Limb (tissue), 2 donors: ENCODE measurements at regions not wholly inside any gene's neighbourhood (a gene's known extent, or its start where the extent isn't known, plus 50 kb on each side); places are given as distances from the start of the nearest gene placed in this dataset.

Experiments
- DNase-seq, 2 donors: peaks; one replicate each; pipeline ENCODE4 v3.0.0-alpha.2; 2016; ENCODE audit errors: extremely low spot score in 2 of 2

GRCh38 chr2:153020201-153020600 is 301.8 kb downstream of the ARL6IP6 start:
- no peak for DNase-seq

- no peak for DNase-seq
Measured at GRCh38 chr2:153005071-153005730, 286.8 kb downstream of the ARL6IP6 start.

DNA sequence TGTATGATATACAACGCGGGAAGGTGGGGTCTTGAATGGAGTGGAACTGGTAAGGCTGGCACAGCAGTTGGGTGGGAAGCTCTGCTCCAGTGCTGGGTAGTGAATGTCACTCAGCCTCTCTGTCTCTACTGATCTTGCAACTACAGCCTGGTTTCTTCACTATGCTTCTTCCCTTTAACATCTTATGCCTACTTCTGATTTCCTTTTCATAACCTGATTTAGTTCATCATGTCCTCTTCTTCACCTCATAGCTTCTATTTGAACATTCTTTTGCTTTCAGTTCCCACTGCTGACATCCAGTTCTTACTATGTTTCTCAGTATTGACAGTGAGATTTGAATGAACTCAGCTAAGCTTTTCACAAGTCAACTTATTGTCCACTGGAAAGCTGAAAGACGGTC is 286.2 kb downstream of the ARL6IP6 start:
- no peak for DNase-seq

DNA sequence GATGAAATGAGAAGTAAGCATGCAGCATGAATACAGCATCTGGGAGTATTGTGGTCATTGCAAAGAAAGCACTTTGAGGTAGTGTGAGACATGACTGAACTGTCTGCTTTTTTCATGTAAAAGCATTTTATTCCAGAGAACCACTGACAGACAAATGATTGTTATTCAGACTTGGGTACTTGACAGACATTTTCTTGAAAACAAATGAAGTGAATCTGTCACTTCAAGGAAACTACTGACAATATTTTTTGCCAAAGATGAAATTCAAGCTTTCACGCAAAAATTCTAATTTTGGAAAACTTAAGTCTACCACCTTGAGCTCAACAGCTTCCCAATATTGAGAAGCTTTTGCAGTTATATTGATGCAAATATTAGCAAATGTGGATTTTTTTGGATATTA is 255.7 kb downstream of the ARL6IP6 start:
- no peak for DNase-seq

GRCh38 chr2:152971685-152972084 is 253.3 kb downstream of the ARL6IP6 start:
- no peak for DNase-seq

GRCh38 chr2:152962446-152962845 is 244.0 kb downstream of the ARL6IP6 start:
- no peak for DNase-seq

GRCh38 chr2:152961351-152961750 is 242.9 kb downstream of the ARL6IP6 start:
- no peak for DNase-seq

GRCh38 chr2:152950126-152950525 is 231.7 kb downstream of the ARL6IP6 start:
- DNase-seq, result peak; percentile 6 to 37

DNA sequence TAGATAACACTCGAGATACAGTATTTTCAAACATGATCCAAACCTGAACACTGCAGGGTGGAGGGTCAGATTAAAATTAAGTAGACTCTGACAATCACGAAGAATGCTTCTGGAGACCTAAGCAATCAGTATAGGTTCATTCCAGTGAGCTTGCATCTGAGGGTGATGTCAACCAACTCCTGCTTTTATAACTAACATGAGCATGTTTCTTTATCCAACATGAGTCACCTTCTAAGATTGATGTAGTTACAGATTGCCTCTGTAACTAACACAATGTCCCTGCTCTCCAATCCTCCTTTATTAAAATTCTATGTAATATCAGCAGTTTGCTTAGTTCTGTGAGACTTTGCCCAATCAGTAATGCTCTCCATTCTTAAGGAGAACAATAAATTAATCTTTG is 225.7 kb downstream of the ARL6IP6 start:
- no peak for DNase-seq

DNA sequence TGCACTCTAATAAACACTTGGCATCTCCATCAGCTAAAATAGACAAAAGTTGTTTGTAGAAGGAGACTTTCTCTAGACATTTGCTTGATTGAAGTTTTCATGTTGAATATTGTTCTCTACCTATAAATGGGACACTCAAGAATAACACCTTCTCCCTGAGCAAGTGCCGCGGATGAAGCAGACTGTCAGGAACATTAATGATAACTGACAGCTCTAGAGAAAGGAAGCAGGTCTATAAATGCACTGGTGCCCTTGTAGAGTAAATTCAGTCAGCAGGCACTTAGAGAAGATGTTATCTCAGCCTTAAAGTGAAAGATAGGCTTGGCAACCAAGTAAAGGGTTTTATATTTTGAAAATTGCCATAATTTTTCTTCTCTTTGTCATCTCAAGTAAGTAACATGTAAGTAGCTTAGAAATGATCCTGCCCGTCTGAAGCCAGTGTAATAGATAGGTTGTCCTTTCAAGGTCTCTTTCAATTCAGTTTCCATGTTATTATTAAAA is 224.6 kb downstream of the ARL6IP6 start:
- DNase-seq, result no peak

DNA sequence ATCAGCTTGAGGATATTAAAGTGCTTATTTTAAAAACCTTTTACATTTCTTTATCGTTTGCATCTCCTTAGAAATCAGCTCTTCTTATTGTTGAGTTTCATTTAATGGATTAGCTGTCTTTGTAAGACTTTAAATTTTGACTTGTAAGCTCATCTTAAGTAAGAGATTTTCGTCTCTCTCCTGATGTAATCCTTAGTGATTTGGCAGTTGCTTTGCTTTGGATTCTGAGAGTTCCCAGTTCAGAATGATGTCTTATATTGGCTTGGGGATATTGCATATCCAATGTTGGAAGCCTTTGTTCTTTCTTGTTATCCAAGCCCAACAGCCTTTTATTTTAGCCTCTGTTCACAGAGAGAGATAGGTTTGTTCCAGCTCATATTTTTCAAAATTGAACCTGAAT is 212.1 kb downstream of the ARL6IP6 start:
- DNase-seq, result no peak

GRCh38 chr2:152929628-152930027 is 211.2 kb downstream of the ARL6IP6 start:
- no peak for DNase-seq

GRCh38 chr2:152925547-152926448 is 207.4 kb downstream of the ARL6IP6 start:
- peak; percentile 26 to 68 for DNase-seq

DNA sequence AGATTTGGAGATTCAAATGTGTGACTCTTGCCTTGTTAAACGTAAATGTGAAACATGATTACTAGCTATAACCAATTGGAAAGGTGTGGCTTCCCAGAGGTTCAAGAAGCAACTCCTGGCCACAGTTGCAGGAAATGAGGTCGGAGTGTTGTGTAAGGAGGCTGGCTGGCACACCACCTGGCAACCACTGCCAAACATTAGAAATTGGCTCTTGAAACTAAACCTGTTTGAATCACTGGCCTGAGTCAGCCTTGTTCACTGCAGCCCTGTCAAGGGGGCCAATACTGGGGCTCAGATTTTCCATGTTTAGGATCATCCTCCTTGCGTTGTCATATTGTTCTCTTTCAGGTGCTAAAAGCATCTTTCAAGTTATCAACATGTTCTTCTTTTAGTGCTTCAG is 206.3 kb downstream of the ARL6IP6 start:
- DNase-seq, result no peak

- DNase-seq, result no peak
Measured at GRCh38 chr2:152924219-152924618, 205.8 kb downstream of the ARL6IP6 start.

DNA sequence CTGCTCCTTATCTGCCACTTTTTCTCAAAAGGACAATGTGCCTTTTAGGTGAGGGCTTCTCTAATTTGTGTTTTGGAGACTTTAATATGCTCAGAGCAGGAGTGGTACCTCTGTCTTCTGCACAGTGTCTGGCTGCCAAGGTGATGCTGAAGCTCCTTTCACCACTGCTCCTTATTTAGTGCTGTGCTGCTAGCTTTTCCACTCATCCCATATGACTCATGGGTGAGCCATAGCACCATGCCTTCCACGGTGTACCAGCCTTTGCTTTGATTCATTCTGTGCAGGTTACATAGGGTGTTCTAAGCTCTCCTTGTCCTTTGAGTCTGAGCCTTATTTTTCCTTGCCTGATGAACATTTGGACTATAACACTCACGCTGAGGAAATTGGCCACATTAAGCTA is 202.4 kb downstream of the ARL6IP6 start:
- DNase-seq, result no peak

DNA sequence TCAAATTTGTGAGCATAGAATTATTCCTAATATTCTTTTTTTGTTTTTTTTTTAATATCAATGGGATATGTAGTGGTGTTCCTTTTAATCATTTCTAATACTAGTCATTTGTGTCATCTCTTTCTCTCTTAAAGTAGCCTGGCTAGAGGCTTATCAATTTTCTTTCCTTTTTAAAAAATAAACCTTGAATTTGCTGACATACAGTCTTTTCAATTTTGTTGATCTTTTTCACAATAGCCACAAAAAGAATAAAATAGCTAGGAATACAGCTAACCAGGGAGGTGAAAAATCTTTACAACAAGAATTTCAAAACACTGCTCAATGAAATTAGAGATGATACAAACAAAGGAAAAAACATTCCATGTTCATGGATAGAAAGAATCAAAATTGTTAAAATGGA is 192.6 kb downstream of the ARL6IP6 start:
- DNase-seq, result no peak

- no peak for DNase-seq
Measured at GRCh38 chr2:152907046-152907445, 188.6 kb downstream of the ARL6IP6 start.

DNA sequence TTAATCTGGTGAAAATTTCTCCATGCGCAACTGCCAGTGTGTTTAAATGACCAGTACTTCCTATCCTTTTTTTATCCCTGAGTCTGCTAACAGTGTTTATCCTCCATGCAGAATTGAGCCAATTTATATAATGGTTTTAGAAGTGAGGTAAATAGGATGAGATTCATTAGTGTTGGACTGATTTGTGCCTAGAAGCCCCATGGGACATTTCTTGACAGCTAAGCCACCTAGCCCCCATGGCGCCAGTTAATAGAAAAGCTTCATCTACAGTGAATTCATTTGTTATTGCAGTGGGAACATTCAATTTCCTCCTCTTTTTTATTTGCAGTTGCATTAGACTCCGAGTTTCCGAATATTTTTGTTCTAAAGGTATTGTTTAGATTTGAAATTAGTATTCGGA is 175.6 kb downstream of the ARL6IP6 start:
- no peak for DNase-seq

DNA sequence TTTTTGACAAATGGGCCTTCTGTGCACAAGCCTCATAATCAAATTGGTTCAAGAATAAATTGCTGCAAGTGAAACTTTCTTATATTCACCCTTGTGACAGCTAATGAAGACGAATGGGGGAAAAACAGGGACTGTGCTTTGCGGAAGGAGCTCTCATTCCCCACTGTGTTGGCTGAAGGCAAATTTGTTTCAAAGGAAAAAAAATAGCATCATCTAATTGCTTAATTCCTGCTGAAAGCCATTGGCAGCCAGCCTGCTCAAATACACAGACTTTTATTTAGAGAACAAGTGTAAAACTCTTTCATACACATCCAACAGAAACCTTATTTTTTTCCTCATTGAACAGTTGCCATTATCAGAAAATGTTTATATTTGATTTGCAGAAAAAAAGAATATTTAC is 172.3 kb downstream of the ARL6IP6 start:
- DNase-seq, result no peak

DNA sequence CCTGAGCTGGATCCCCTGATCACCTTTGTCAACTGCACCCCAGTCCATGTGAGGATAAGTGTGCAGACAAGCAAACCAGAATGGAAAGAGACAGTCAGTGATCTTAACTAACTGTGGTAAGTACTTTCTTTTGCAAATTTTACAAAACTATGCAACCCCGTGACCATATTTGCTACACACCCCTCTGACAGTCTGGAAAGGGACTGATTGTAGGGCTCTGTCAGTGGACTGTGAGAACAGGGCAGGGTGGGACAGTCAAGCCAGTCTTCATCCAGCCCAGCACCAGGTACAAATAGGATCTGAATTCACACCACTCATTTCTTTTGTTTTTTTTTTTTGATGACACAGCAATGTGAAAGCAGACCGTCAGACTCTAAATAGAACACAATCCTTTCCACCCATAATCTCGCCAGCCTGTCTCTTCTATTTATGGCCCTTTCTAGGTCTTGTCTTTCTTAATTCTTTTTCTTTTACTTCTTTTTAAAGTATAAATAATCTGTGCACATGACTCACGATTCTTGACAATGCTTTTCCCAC is 165.6 kb downstream of the ARL6IP6 start:
- no peak for DNase-seq

DNA sequence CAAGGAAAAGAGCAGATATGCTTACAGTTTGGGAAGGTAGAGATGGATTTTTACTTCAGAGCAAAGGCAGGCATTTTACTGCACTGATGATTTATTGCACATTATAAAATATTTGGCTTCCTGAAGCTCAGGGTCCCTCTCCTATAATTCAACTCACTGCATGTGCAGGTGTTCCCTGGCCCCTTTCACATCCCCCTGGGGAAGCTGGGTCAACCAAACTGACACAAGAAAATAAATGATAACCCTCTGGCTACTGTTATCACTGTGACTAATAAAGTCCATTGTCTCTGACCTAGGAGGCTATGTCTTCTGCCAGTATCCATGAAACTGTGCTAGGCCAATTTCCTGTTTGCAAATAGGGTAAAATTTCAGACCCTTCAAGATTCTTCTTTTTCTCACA is 163.1 kb downstream of the ARL6IP6 start:
- DNase-seq, result no peak
